GM23338 (cell line): ENCODE measurements at regions not wholly inside any gene's neighbourhood (a gene's known extent, or its start where the extent isn't known, plus 50 kb on each side); places are given as distances from the start of the nearest gene placed in this dataset.

Experiments
- ATAC-seq: fragments of 200-7000 bp; cut with Tn5 transposase; 3 replicates; pipeline ENCODE4 v1.9.1; 2020
- DNase-seq: peaks from one replicate; pipeline ENCODE4 v3.0.0-alpha.2; 2015; ENCODE audit warnings: low spot score
- H2AFZ ChIP-seq: fragments of 200-600 bp; sonication (generic); 2 replicates; pipeline ENCODE4 v1.8.0; 2016; ENCODE audit warnings: antibody characterized with exemption, mild to moderate bottlenecking, moderate library complexity
- H3F3A ChIP-seq: fragments of 200-600 bp; sonication (generic); replicated peaks from 2 replicates; pipeline ENCODE4 v1.8.0; 2017; ENCODE audit warnings: antibody characterized with exemption, mixed run types, low read depth
- H3K27ac ChIP-seq: fragments of 200-600 bp; sonication (generic); 2 replicates; pipeline ENCODE4 v1.6.1; 2016; ENCODE audit warnings: low read depth
- H3K27me3 ChIP-seq: fragments of 200-600 bp; sonication (generic); 2 replicates; pipeline ENCODE4 v1.8.0; 2016; ENCODE audit warnings: mild to moderate bottlenecking, mixed run types, moderate library complexity; ENCODE audit not compliant: insufficient read depth
- H3K36me3 ChIP-seq: fragments of 200-600 bp; sonication (generic); 2 replicates; pipeline ENCODE4 v1.8.0; 2016; ENCODE audit warnings: mild to moderate bottlenecking; ENCODE audit not compliant: insufficient read depth
- H3K4me1 ChIP-seq: fragments of 200-600 bp; sonication (generic); 2 replicates; pipeline ENCODE4 v1.8.0; 2016; ENCODE audit warnings: mild to moderate bottlenecking, moderate library complexity; ENCODE audit not compliant: insufficient read depth
- H3K4me2 ChIP-seq: fragments of 200-600 bp; sonication (generic); 2 replicates; pipeline ENCODE4 v1.7.1; 2017; ENCODE audit warnings: mixed run types
- H3K4me3 ChIP-seq: fragments of 200-600 bp; sonication (generic); 2 replicates; pipeline ENCODE4 v1.6.1; 2016; ENCODE audit warnings: mixed run types
- H3K79me2 ChIP-seq: fragments of 200-600 bp; sonication (generic); replicated peaks from 2 replicates; pipeline ENCODE4 v1.8.0; 2017; ENCODE audit warnings: mild to moderate bottlenecking; ENCODE audit not compliant: insufficient read depth
- H3K9me2 ChIP-seq: fragments of 200-600 bp; sonication (generic); 2 replicates; pipeline ENCODE4 v1.8.0; 2017; ENCODE audit not compliant: insufficient read depth
- H4K20me1 ChIP-seq: fragments of 200-600 bp; sonication (generic); replicated peaks from 2 replicates; pipeline ENCODE4 v1.8.0; 2017; ENCODE audit warnings: mild to moderate bottlenecking; ENCODE audit not compliant: insufficient read depth
- H3K27ac Mint-ChIP-seq: 2 replicates; pipeline ENCODE4 v1.8.0; 2020; ENCODE audit warnings: inconsistent platforms, mild to moderate bottlenecking, moderate library complexity, mixed read lengths
- H3K27me3 Mint-ChIP-seq: 3 replicates; pipeline ENCODE4 v1.8.0; 2022; ENCODE audit warnings: low read depth, mild to moderate bottlenecking, moderate library complexity, mixed read lengths, inconsistent platforms; ENCODE audit not compliant: insufficient read depth, poor library complexity
- H3K36me3 Mint-ChIP-seq: 3 replicates; pipeline ENCODE4 v1.8.0; 2021; ENCODE audit warnings: low read depth, mild to moderate bottlenecking, inconsistent platforms, moderate library complexity, mixed read lengths
- H3K4me1 Mint-ChIP-seq: 3 replicates; pipeline ENCODE4 v1.8.0; 2020; ENCODE audit warnings: mild to moderate bottlenecking, inconsistent platforms, mixed read lengths
- H3K4me3 Mint-ChIP-seq: 3 replicates; pipeline ENCODE4 v1.8.0; 2021; ENCODE audit warnings: moderate library complexity, mild to moderate bottlenecking, inconsistent platforms, mixed read lengths
- H3K9me3 Mint-ChIP-seq: 3 replicates; pipeline ENCODE4 v1.8.0; 2020; ENCODE audit warnings: moderate library complexity, mild to moderate bottlenecking, inconsistent platforms, mixed read lengths
- CREB1 ChIP-seq: fragments of 250-450 bp; sonication (Bioruptor Pico); IDR thresholded peaks from 2 replicates; pipeline ENCODE4 v1.5.0; 2020; ENCODE audit warnings: low read depth, mild to moderate bottlenecking, moderate library complexity
- CTCF ChIP-seq, 2 experiments: fragments of 200-600 bp in 1 of 2; sonication (generic) in 1 of 2; conservative IDR thresholded peaks; 2 replicates each; pipeline versions ENCODE4 v1.5.1 to v1.6.1; 2016 to 2017; ENCODE audit warnings: antibody characterized with exemption in 2 of 2, low read depth in 2 of 2, mild to moderate bottlenecking in 2 of 2, moderate library complexity in 1 of 2
- ETS1 ChIP-seq: IDR thresholded peaks from 2 replicates; pipeline ENCODE4 v1.6.1; 2016; ENCODE audit warnings: antibody characterized with exemption
- EZH2 ChIP-seq: fragments of 200-600 bp; sonication (generic); IDR thresholded peaks from one replicate; pipeline ENCODE4 v1.8.0; 2017; ENCODE audit warnings: antibody characterized with exemption, mild to moderate bottlenecking, low read depth; ENCODE audit not compliant: unreplicated experiment
- EZH2phosphoT487 ChIP-seq: fragments of 200-600 bp; sonication (generic); IDR thresholded peaks from one replicate; pipeline ENCODE4 v1.8.1; 2018; ENCODE audit warnings: antibody characterized with exemption; ENCODE audit not compliant: unreplicated experiment
- JUNB ChIP-seq: IDR thresholded peaks from one replicate; pipeline ENCODE4 v1.6.1; 2016; ENCODE audit warnings: antibody characterized with exemption; ENCODE audit not compliant: unreplicated experiment
- NANOG ChIP-seq: IDR thresholded peaks from 2 replicates; pipeline ENCODE4 v1.6.1; 2016; ENCODE audit warnings: antibody characterized with exemption, borderline replicate concordance
- POLR2AphosphoS5 ChIP-seq: IDR thresholded peaks from 2 replicates; pipeline ENCODE4 v1.6.1; 2016; ENCODE audit warnings: antibody characterized with exemption, low read depth
- REST ChIP-seq: IDR thresholded peaks from one replicate; pipeline ENCODE4 v1.6.1; 2018; ENCODE audit warnings: antibody characterized with exemption; ENCODE audit not compliant: unreplicated experiment
- STAT1 ChIP-seq: IDR thresholded peaks from one replicate; pipeline ENCODE4 v1.6.1; 2016; ENCODE audit warnings: antibody characterized with exemption; ENCODE audit not compliant: unreplicated experiment
- ZNF114 ChIP-seq: fragments of 250-450 bp; sonication (Bioruptor Pico); IDR thresholded peaks from 2 replicates; pipeline ENCODE4 v1.5.0; 2020; ENCODE audit warnings: mild to moderate bottlenecking, moderate library complexity
- ZNF331 ChIP-seq: fragments of 250-450 bp; sonication (Bioruptor Pico); IDR thresholded peaks from 2 replicates; pipeline ENCODE4 v1.5.0; 2020; ENCODE audit warnings: low read depth, mild to moderate bottlenecking, moderate library complexity

- TF ChIP-seq ZNF114 (CRISPR knock-in tag) (no peak), NANOG (no peak), CTCF (conservative IDR thresholded peaks at IDR 0.05; ENCODE audit: low read depth in 2 of 2) (no peak), REST (no peak)
Measured at GRCh38 chr17:77687417-77687816, 271.1 kb upstream of the TNRC6C start (continued).

GRCh38 chr17:77687921-77688320, 270.6 kb upstream of the TNRC6C start:
- H3K4me3 ChIP-seq, result no peak overlapping the region
- DNase-seq, result no peak
- H3K4me2 ChIP-seq, result no peak overlapping the region
- no peak overlapping the region for H2AFZ ChIP-seq
- Mint-ChIP-seq H3K4me3 (no peak overlapping the region), H3K27ac (no peak overlapping the region), H3K27me3 (peaks cover 4% of the 10 kb centered on the region), H3K36me3 (no peaks in the 10 kb centered on the region), H3K9me3 (no peaks in the 10 kb centered on the region; the same call in 2 of the 3 replicates), H3K4me1 (peaks cover 33% of the 10 kb centered on the region)
- H3K36me3 ChIP-seq, result no peaks in the 10 kb centered on the region
- H3F3A ChIP-seq, result 0 out of 2 replicates have a peak, but pooled peaks cover 7% of the 10 kb centered on the region
- H3K27ac ChIP-seq, result no peak overlapping the region
- H3K79me2 ChIP-seq, result no peaks in the 10 kb centered on the region
- H3K27me3 ChIP-seq, result no peaks in the 10 kb centered on the region
- H3K9me2 ChIP-seq, result 0 out of 2 replicates have a peak, but pooled peaks cover 2% of the 10 kb centered on the region
- peaks cover 13% of the 10 kb centered on the region for H3K4me1 ChIP-seq
- ATAC-seq, result no peak
- H4K20me1 ChIP-seq, result no peaks in the 10 kb centered on the region
- no peak for TF ChIP-seq CREB1 (CRISPR knock-in tag)
- TF ChIP-seq STAT1, result no peak
- TF ChIP-seq CTCF (conservative IDR thresholded peaks at IDR 0.05; ENCODE audit: low read depth in 2 of 2), result no peak
- TF ChIP-seq EZH2phosphoT487, result no peak
- no peak for TF ChIP-seq ZNF114 (CRISPR knock-in tag)
- no peak for TF ChIP-seq ETS1
- no peak for TF ChIP-seq POLR2AphosphoS5
- no peak for TF ChIP-seq NANOG
- no peak for TF ChIP-seq EZH2
- no peak for TF ChIP-seq JUNB
- no peak for TF ChIP-seq REST
- TF ChIP-seq ZNF331 (CRISPR knock-in tag), result no peak
